ENCODE measurements at regions not wholly inside any gene's neighbourhood (a gene's known extent, or its start where the extent isn't known, plus 50 kb on each side); places are given as distances from the start of the nearest gene placed in this dataset.

- Histone ChIP-seq H3K4me3 (replicated peaks; ENCODE audit: low read depth, low read length) (no peak overlapping the region), H3K36me3 (ENCODE audit: control insufficient read depth, insufficient read depth, low read length) (no peaks in the 10 kb centered on the region), H3K27me3 (replicated peaks; ENCODE audit: control insufficient read depth, insufficient read depth, low read length) (no peaks in the 10 kb centered on the region)
- TF ChIP-seq CTCF (IDR thresholded peaks at IDR 0.05; ENCODE audit: insufficient read depth, low read length, poor library complexity, severe bottlenecking), result no peak
- DNase-seq (ENCODE audit: extremely low read depth, insufficient read length), result no peak
These were observed 373.3 kb downstream of the HTR7 start for GRCh38 chr10:90484518-90484917.

- no peak for DNase-seq (ENCODE audit: extremely low read depth, insufficient read length)
- no peak for TF ChIP-seq CTCF (IDR thresholded peaks at IDR 0.05; ENCODE audit: insufficient read depth, low read length, poor library complexity, severe bottlenecking)
- no peaks in the 10 kb centered on the region for H3K27me3 ChIP-seq (replicated peaks; ENCODE audit: control insufficient read depth, insufficient read depth, low read length)
- H3K4me3 ChIP-seq (replicated peaks; ENCODE audit: low read depth, low read length), result no peak overlapping the region
- H3K36me3 ChIP-seq (ENCODE audit: control insufficient read depth, insufficient read depth, low read length), result no peaks in the 10 kb centered on the region
These were observed 363.7 kb downstream of the HTR7 start for GRCh38 chr10:90494183-90494582.

- no peak for TF ChIP-seq CTCF (IDR thresholded peaks at IDR 0.05; ENCODE audit: insufficient read depth, low read length, poor library complexity, severe bottlenecking)
- DNase-seq (ENCODE audit: extremely low read depth, insufficient read length), result no peak
- H3K4me3 ChIP-seq (replicated peaks; ENCODE audit: low read depth, low read length), result no peak overlapping the region
- H3K27me3 ChIP-seq (replicated peaks; ENCODE audit: control insufficient read depth, insufficient read depth, low read length), result no peaks in the 10 kb centered on the region
- no peaks in the 10 kb centered on the region for H3K36me3 ChIP-seq (ENCODE audit: control insufficient read depth, insufficient read depth, low read length)
These were observed 353.7 kb downstream of the HTR7 start for GRCh38 chr10:90504172-90504571.

- H3K27me3 ChIP-seq (replicated peaks; ENCODE audit: control insufficient read depth, insufficient read depth, low read length), result no peaks in the 10 kb centered on the region
- DNase-seq (ENCODE audit: extremely low read depth, insufficient read length), result no peak
- TF ChIP-seq CTCF (IDR thresholded peaks at IDR 0.05; ENCODE audit: insufficient read depth, low read length, poor library complexity, severe bottlenecking), result no peak
These were observed 331.1 kb downstream of the HTR7 start for GRCh38 chr10:90526721-90527120.

GRCh38 chr10:90530521-90530920 lies 327.3 kb downstream of the HTR7 start:
- DNase-seq (ENCODE audit: extremely low read depth, insufficient read length), result no peak
- no peaks in the 10 kb centered on the region for H3K36me3 ChIP-seq (ENCODE audit: control insufficient read depth, insufficient read depth, low read length)
- no peak overlapping the region for H3K4me3 ChIP-seq (replicated peaks; ENCODE audit: low read depth, low read length)
- no peak for TF ChIP-seq CTCF (IDR thresholded peaks at IDR 0.05; ENCODE audit: insufficient read depth, low read length, poor library complexity, severe bottlenecking)
- H3K27me3 ChIP-seq (replicated peaks; ENCODE audit: control insufficient read depth, insufficient read depth, low read length), result no peaks in the 10 kb centered on the region

More at GRCh38 chr10:90526721-90527120, 331.1 kb downstream of the HTR7 start:
- Histone ChIP-seq H3K4me3 (replicated peaks; ENCODE audit: low read depth, low read length) (no peak overlapping the region), H3K36me3 (ENCODE audit: control insufficient read depth, insufficient read depth, low read length) (no peaks in the 10 kb centered on the region)

GRCh38 chr10:90557385-90557784 lies 300.5 kb downstream of the HTR7 start:
- Histone ChIP-seq H3K27me3 (replicated peaks; ENCODE audit: control insufficient read depth, insufficient read depth, low read length) (no peaks in the 10 kb centered on the region), H3K4me3 (replicated peaks; ENCODE audit: low read depth, low read length) (no peak overlapping the region), H3K36me3 (ENCODE audit: control insufficient read depth, insufficient read depth, low read length) (no peaks in the 10 kb centered on the region)
- DNase-seq (ENCODE audit: extremely low read depth, insufficient read length), result no peak
- TF ChIP-seq CTCF (IDR thresholded peaks at IDR 0.05; ENCODE audit: insufficient read depth, low read length, poor library complexity, severe bottlenecking), result no peak
